ENCODE measurements at regions not wholly inside any gene's neighbourhood (a gene's known extent, or its start where the extent isn't known, plus 50 kb on each side); places are given as distances from the start of the nearest gene placed in this dataset.
"Not testable (repeated sequence)": the region's sequence is repeated elsewhere in the genome, so short reads cannot be mapped to it uniquely, and the experiment has no call there.

DNA sequence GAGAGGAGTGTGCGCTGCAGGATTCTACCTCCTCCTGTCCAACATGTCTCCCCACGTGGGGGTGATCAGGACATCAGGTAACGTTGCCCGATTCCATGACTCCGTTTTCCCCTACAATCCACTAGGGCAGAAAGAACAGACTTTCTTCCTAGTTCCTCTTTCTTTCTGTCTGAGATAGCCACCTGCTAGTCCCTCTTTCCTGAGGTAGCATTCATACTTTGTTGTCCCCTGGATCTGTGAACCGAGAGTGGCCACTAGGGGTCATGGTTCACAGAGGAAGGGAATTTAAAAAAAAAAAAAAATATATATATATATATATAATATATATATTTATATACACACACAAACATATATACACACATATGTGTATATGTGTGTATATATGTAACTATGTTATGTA, 210.0 kb upstream of the ZNF521 start:
- no peaks in the 10 kb centered on the region for H3K4me1 ChIP-seq (ENCODE audit: control insufficient read depth, insufficient read depth, low read length)
- ATAC-seq = no peak
- 69% methylated on average over 6 of the region's 6 CpGs for WGBS
- intact Hi-C loops (cut with DNase I) = no loop called here
- no peaks in the 10 kb centered on the region for H3K27me3 ChIP-seq (ENCODE audit: control insufficient read depth, insufficient read depth)
- no peak overlapping the region for H3K27ac ChIP-seq (ENCODE audit: low read length)
- no peak overlapping the region for H3K4me3 ChIP-seq (ENCODE audit: low read length)
- H3K9me3 ChIP-seq (ENCODE audit: control insufficient read depth, low read length) = no peaks in the 10 kb centered on the region
- DNase-seq = no peak

- no peaks in the 10 kb centered on the region for H3K27me3 ChIP-seq (ENCODE audit: control insufficient read depth, insufficient read depth)
- H3K4me1 ChIP-seq (ENCODE audit: control insufficient read depth, insufficient read depth, low read length) = no peaks in the 10 kb centered on the region
- no peak overlapping the region for H3K27ac ChIP-seq (ENCODE audit: low read length)
- WGBS = 70% methylated on average over 4 of the region's 4 CpGs
- ATAC-seq (peak; percentile 57 to 71), DNase-seq (no peak)
- no peak overlapping the region for H3K4me3 ChIP-seq (ENCODE audit: low read length)
- intact Hi-C loops (cut with DNase I) = no loop called here
- H3K9me3 ChIP-seq (ENCODE audit: control insufficient read depth, low read length) = no peaks in the 10 kb centered on the region
Observed at GRCh38 chr18:25560369-25560768, 208.4 kb upstream of the ZNF521 start.

DNA sequence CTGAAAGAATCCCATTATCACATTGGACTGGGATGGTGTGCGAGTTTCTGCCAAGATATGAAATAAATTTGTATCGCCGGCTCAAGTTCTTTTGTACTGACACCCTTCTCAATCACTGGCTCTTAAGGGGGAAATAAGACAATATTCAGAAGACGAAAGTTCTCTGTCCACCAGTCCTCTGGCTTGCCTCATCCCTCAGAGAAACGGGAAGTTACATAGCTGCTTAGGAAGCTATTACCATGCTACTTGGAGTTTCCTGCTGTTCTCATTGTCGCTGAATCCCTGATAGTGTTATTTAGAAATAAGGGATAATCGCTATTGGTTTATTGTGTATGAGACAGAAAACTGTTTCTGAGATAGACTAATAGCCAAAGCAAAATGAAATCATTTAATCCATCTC, 205.0 kb upstream of the ZNF521 start:
- no peaks in the 10 kb centered on the region for H3K27me3 ChIP-seq (ENCODE audit: control insufficient read depth, insufficient read depth)
- ATAC-seq = peak; percentile 36 to 54

GRCh38 chr18:25553631-25554263, 201.8 kb upstream of the ZNF521 start:
- H3K27me3 ChIP-seq (ENCODE audit: control insufficient read depth, insufficient read depth) = no peaks in the 10 kb centered on the region
- WGBS = 92% methylated on average over 1 of the region's 1 CpG
- no peak overlapping the region for H3K4me3 ChIP-seq (ENCODE audit: low read length)
- intact Hi-C loops (cut with DNase I) = no loop called here
- no peak for DNase-seq
- H3K9me3 ChIP-seq (ENCODE audit: control insufficient read depth, low read length) = no peaks in the 10 kb centered on the region
- H3K4me1 ChIP-seq (ENCODE audit: control insufficient read depth, insufficient read depth, low read length) = no peaks in the 10 kb centered on the region
- ATAC-seq = no peak
- H3K27ac ChIP-seq (ENCODE audit: low read length) = no peak overlapping the region

More for the DNA sequence above, 205.0 kb upstream of the ZNF521 start:
- H3K27ac ChIP-seq (ENCODE audit: low read length) = no peak overlapping the region
- H3K4me3 ChIP-seq (ENCODE audit: low read length) = no peak overlapping the region
- no peak for DNase-seq
- WGBS = 14% methylated on average over 7 of the region's 7 CpGs
- H3K4me1 ChIP-seq (ENCODE audit: control insufficient read depth, insufficient read depth, low read length) = no peaks in the 10 kb centered on the region
- H3K9me3 ChIP-seq (ENCODE audit: control insufficient read depth, low read length) = no peaks in the 10 kb centered on the region
- intact Hi-C loops (cut with DNase I) = no loop called here

- no peak for DNase-seq
- intact Hi-C loops (cut with DNase I) = no loop called here
- Histone ChIP-seq H3K27me3 (ENCODE audit: control insufficient read depth, insufficient read depth) (no peaks in the 10 kb centered on the region), H3K4me1 (ENCODE audit: control insufficient read depth, insufficient read depth, low read length) (no peaks in the 10 kb centered on the region), H3K4me3 (ENCODE audit: low read length) (no peak overlapping the region), H3K9me3 (ENCODE audit: control insufficient read depth, low read length) (no peaks in the 10 kb centered on the region), H3K27ac (ENCODE audit: low read length) (no peak overlapping the region)
- no peak for ATAC-seq
- 79% methylated on average over 2 of the region's 2 CpGs for WGBS
Observed at GRCh38 chr18:25544546-25545287, 192.8 kb upstream of the ZNF521 start.

- Histone ChIP-seq H3K4me3 (ENCODE audit: low read length) (no peak overlapping the region), H3K27ac (ENCODE audit: low read length) (no peak overlapping the region), H3K4me1 (ENCODE audit: control insufficient read depth, insufficient read depth, low read length) (no peaks in the 10 kb centered on the region), H3K9me3 (ENCODE audit: control insufficient read depth, low read length) (no peaks in the 10 kb centered on the region), H3K27me3 (ENCODE audit: control insufficient read depth, insufficient read depth) (no peaks in the 10 kb centered on the region)
- DNase-seq (no peak), ATAC-seq (no peak)
- WGBS = 91% methylated on average over 7 of the region's 7 CpGs
- intact Hi-C loops (cut with DNase I) = no loop called here
Observed at GRCh38 chr18:25538175-25538922, 186.4 kb upstream of the ZNF521 start.

DNA sequence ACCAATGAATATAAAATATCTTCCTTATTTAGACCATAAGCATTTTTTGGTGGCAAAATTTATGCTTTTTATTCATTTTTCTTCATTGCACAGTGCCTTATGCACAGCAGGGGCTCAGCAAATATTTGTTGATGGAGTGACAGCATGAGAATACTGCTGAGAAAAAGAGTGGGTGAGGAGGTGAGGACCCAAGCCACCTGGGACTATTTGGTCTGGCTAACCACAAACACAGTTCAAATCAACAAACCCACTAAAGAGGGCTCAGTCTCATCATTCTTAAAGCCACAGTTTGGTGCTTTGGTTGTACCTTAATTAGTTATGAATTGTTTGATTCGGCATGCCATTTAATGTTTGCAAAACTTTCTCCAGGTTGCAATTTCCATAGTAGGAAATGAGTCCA, 183.5 kb upstream of the ZNF521 start:
- no peak overlapping the region for H3K27ac ChIP-seq (ENCODE audit: low read length)
- H3K27me3 ChIP-seq (ENCODE audit: control insufficient read depth, insufficient read depth) = no peaks in the 10 kb centered on the region
- H3K4me1 ChIP-seq (ENCODE audit: control insufficient read depth, insufficient read depth, low read length) = no peaks in the 10 kb centered on the region
- H3K9me3 ChIP-seq (ENCODE audit: control insufficient read depth, low read length) = no peaks in the 10 kb centered on the region
- DNase-seq (no peak), ATAC-seq (no peak)
- no peak overlapping the region for H3K4me3 ChIP-seq (ENCODE audit: low read length)
- intact Hi-C loops (cut with DNase I) = no loop called here
- WGBS = 97% methylated on average over 1 of the region's 1 CpG

DNA sequence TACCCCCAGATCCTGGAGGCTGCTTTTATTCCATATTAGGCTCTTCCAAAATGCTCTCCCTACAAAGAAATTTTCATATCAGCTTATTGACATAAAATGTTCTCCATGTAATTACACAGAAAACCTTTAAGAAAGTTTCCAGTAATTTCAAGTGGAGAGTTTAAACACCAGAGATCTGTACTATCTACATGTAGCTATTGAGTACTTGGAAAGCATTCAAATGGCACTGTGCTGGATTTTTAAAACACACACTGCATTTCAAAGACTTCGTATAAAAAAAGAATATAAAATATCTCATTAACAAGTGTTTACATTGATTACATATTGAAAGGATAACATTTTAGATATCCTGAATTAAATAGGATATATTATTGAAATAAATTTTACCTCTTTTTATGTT, 182.4 kb upstream of the ZNF521 start:
- Histone ChIP-seq H3K4me1 (ENCODE audit: control insufficient read depth, insufficient read depth, low read length) (no peaks in the 10 kb centered on the region), H3K4me3 (ENCODE audit: low read length) (no peak overlapping the region), H3K27ac (ENCODE audit: low read length) (no peak overlapping the region), H3K9me3 (ENCODE audit: control insufficient read depth, low read length) (no peaks in the 10 kb centered on the region), H3K27me3 (ENCODE audit: control insufficient read depth, insufficient read depth) (no peaks in the 10 kb centered on the region)
- WGBS = 30% methylated on average over 1 of the region's 1 CpG
- DNase-seq (no peak), ATAC-seq (no peak)
- intact Hi-C loops (cut with DNase I) = no loop called here

GRCh38 chr18:25533218-25533617, 181.3 kb upstream of the ZNF521 start:
- Histone ChIP-seq H3K4me1 (ENCODE audit: control insufficient read depth, insufficient read depth, low read length) (no peaks in the 10 kb centered on the region), H3K27ac (ENCODE audit: low read length) (no peak overlapping the region), H3K27me3 (ENCODE audit: control insufficient read depth, insufficient read depth) (no peaks in the 10 kb centered on the region), H3K9me3 (ENCODE audit: control insufficient read depth, low read length) (no peaks in the 10 kb centered on the region), H3K4me3 (ENCODE audit: low read length) (no peak overlapping the region)
- WGBS = 90% methylated on average over 4 of the region's 4 CpGs
- intact Hi-C loops (cut with DNase I) = no loop called here
- ATAC-seq (no peak), DNase-seq (no peak)

GRCh38 chr18:25531207-25531606, 179.2 kb upstream of the ZNF521 start:
- 85% methylated on average over 3 of the region's 3 CpGs for WGBS
- no peak for DNase-seq
- ATAC-seq = no peak
- Histone ChIP-seq H3K9me3 (ENCODE audit: control insufficient read depth, low read length) (no peaks in the 10 kb centered on the region), H3K4me1 (ENCODE audit: control insufficient read depth, insufficient read depth, low read length) (no peaks in the 10 kb centered on the region), H3K27ac (ENCODE audit: low read length) (no peak overlapping the region), H3K4me3 (ENCODE audit: low read length) (no peak overlapping the region), H3K27me3 (ENCODE audit: control insufficient read depth, insufficient read depth) (no peaks in the 10 kb centered on the region)
- intact Hi-C loops (cut with DNase I) = no loop called here

DNA sequence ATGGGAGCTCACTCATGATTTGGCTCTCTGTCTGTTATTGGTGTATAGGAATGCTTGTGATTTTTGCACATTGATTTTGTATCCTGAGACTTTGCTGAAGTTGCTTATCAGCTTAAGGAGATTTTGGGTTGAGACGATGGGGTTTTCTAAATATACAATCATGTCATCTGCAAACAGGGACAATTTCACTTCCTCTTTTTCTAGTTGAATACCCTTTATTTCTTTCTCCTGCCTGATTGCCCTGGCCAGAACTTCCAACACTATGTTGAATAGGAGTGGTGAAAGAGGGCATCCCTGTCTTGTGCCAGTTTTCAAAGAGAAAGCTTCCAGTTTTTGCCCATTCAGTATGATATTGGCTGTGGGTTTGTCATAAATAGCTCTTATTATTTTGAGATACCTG, 173.8 kb upstream of the ZNF521 start:
- H3K4me3 ChIP-seq (ENCODE audit: low read length); H3K4me1 ChIP-seq (ENCODE audit: control insufficient read depth, insufficient read depth, low read length); DNase-seq; H3K27me3 ChIP-seq (ENCODE audit: control insufficient read depth, insufficient read depth); H3K9me3 ChIP-seq (ENCODE audit: control insufficient read depth, low read length); H3K27ac ChIP-seq (ENCODE audit: low read length); intact Hi-C loops (cut with DNase I); ATAC-seq: not testable (repeated sequence)
- 88% methylated on average over 1 of the region's 1 CpG for WGBS

All from right cardiac atrium (tissue), 5 donors.